ENCODE measurements at regions not wholly inside any gene's neighbourhood (a gene's known extent, or its start where the extent isn't known, plus 50 kb on each side); places are given as distances from the start of the nearest gene placed in this dataset.

DNA sequence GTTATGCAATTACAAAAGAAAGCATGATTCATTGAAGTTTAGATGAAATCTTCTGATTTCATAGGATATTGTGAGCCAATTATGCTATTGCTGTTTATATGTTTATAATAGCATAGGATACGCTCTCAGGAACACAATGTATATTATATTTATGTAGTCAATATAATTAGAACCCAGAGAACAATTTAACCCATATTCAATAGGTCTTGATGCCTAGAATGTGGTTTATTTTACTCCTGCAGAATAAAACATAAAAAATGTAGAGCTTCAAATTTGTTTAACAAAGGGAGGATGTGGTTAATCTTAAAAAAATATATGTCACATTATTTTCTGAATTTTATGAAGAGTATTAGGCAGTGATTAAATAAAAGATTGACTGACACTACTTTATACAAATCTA is 380.8 kb upstream of the SPRY2 start:
- no peak for DNase-seq (ENCODE audit: unreplicated experiment)
- intact Hi-C loops (cut with micrococcal nuclease): no loop called here
- H3K4me3 Mint-ChIP-seq (ENCODE audit: unreplicated experiment): no peak overlapping the region
- TF ChIP-seq, protein P1, sequence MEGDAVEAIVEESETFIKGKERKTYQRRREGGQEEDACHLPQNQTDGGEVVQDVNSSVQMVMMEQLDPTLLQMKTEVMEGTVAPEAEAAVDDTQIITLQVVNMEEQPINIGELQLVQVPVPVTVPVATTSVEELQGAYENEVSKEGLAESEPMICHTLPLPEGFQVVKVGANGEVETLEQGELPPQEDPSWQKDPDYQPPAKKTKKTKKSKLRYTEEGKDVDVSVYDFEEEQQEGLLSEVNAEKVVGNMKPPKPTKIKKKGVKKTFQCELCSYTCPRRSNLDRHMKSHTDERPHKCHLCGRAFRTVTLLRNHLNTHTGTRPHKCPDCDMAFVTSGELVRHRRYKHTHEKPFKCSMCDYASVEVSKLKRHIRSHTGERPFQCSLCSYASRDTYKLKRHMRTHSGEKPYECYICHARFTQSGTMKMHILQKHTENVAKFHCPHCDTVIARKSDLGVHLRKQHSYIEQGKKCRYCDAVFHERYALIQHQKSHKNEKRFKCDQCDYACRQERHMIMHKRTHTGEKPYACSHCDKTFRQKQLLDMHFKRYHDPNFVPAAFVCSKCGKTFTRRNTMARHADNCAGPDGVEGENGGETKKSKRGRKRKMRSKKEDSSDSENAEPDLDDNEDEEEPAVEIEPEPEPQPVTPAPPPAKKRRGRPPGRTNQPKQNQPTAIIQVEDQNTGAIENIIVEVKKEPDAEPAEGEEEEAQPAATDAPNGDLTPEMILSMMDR (IDR thresholded peaks at IDR 0.05; ENCODE audit: unreplicated experiment): no peak
- no peaks in the 10 kb centered on the region for H3K36me3 Mint-ChIP-seq (ENCODE audit: insufficient read depth, unreplicated experiment)
- H3K9me3 Mint-ChIP-seq (ENCODE audit: unreplicated experiment): no peaks in the 10 kb centered on the region
- no peaks in the 10 kb centered on the region for H3K27me3 Mint-ChIP-seq (ENCODE audit: insufficient read depth, unreplicated experiment)
- BruUV-seq (replicated peaks): no TSS peak
- H3K4me1 Mint-ChIP-seq (ENCODE audit: insufficient read depth, unreplicated experiment): peaks cover 3% of the 10 kb centered on the region
- CTCF ChIA-PET: interaction anchor here (0.6 to 0.9 kb wide), 2 partner anchors 10 to 12 kb away, joined by 3 read pairs; no protein-coding TSS in a partner anchor
- POLR2A ChIA-PET: no interaction called here
- H3K27ac Mint-ChIP-seq (ENCODE audit: low read depth, unreplicated experiment): no peak overlapping the region

DNA sequence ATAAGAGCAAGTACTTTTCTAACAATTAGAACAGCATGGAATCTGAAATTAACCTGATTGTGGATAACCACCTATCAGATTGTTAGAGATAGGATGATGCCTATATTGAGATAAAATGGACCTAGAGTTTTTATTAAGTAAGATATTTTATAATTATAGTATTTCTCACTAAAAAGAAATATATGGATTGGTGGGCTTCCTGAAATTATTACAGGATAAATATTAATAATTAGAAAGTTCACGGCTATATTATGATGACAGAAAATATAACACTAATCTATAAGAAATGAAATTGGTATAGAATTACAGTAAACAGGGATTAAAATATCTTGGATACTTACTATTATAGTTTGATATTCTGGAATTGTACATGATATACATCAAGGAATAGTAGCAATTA is 378.0 kb upstream of the SPRY2 start:
- peaks cover 6% of the 10 kb centered on the region for H3K4me1 Mint-ChIP-seq (ENCODE audit: insufficient read depth, unreplicated experiment)
- CTCF ChIA-PET: no interaction called here
- intact Hi-C loops (cut with micrococcal nuclease): no loop called here

DNA sequence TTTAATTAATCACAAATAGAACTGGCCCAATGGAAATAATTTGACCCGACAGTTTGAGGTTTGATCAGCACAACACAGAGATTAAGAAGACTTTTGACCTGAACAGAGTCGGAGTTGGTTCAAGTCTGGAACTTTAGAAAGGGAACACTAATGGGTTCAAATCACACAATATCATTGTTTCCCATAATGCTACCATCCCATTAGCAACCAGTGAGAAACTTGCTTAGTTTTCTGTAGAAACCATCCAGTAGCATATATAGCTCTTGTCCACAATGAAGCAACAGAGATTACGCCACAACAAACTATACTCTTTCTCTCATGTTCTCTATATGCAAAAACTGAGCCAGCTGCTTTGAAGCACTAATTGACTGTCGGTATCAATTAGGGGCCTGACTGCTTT is 376.9 kb upstream of the SPRY2 start:
- no peak for DNase-seq (ENCODE audit: unreplicated experiment)
- TF ChIP-seq, protein P1 (IDR thresholded peaks at IDR 0.05; ENCODE audit: unreplicated experiment): no peak
- no peaks in the 10 kb centered on the region for H3K9me3 Mint-ChIP-seq (ENCODE audit: unreplicated experiment)

More for the DNA sequence above, 378.0 kb upstream of the SPRY2 start:
- Mint-ChIP-seq H3K4me3 (ENCODE audit: unreplicated experiment) (no peak overlapping the region), H3K27ac (ENCODE audit: low read depth, unreplicated experiment) (no peak overlapping the region), H3K9me3 (ENCODE audit: unreplicated experiment) (no peaks in the 10 kb centered on the region), H3K27me3 (ENCODE audit: insufficient read depth, unreplicated experiment) (no peaks in the 10 kb centered on the region), H3K36me3 (ENCODE audit: insufficient read depth, unreplicated experiment) (no peaks in the 10 kb centered on the region)
- no TSS peak for BruUV-seq (replicated peaks)
- TF ChIP-seq, protein P1 (IDR thresholded peaks at IDR 0.05; ENCODE audit: unreplicated experiment): no peak
- POLR2A ChIA-PET: interaction anchor here (0.6 kb wide), 1 partner anchor 1708 kb away, joined by 3 read pairs; no protein-coding TSS in a partner anchor
- DNase-seq (ENCODE audit: unreplicated experiment): no peak

DNA sequence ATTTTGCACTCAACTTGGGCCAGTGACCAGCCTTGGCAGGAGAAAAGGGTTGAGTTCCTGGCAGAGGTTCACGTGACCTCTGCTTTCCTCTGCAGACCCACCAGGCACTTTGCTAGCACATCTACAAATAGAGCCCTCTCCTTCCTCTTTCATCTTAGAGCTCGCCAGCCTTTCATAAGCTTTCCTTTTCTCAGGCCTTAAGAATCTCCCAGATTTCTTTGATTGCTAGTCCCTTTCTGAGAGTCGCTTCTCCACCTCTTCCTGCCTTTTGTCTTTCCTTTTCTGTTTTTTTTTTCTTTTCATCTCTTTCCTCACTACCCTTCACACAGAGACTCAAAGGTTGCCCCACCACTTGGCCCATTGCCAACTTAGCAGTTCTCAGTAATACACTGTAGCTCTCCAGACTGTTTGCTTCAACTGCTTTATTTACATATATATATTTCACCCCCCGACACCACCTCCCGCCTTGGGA is 375.7 kb upstream of the SPRY2 start:
- POLR2A ChIA-PET: no interaction called here

More for the DNA sequence above, 376.9 kb upstream of the SPRY2 start:
- CTCF ChIA-PET: interaction anchor here (0.7 kb wide), 1 partner anchor 120 kb away, joined by 3 read pairs; no protein-coding TSS in a partner anchor
- intact Hi-C loops (cut with micrococcal nuclease): no loop called here
- BruUV-seq (replicated peaks): no TSS peak
- peaks cover 6% of the 10 kb centered on the region for H3K4me1 Mint-ChIP-seq (ENCODE audit: insufficient read depth, unreplicated experiment)
- no peak overlapping the region for H3K27ac Mint-ChIP-seq (ENCODE audit: low read depth, unreplicated experiment)
- no peaks in the 10 kb centered on the region for H3K27me3 Mint-ChIP-seq (ENCODE audit: insufficient read depth, unreplicated experiment)
- POLR2A ChIA-PET: no interaction called here
- no peak overlapping the region for H3K4me3 Mint-ChIP-seq (ENCODE audit: unreplicated experiment)
- H3K36me3 Mint-ChIP-seq (ENCODE audit: insufficient read depth, unreplicated experiment): no peaks in the 10 kb centered on the region

More for the DNA sequence above, 375.7 kb upstream of the SPRY2 start:
- H3K9me3 Mint-ChIP-seq (ENCODE audit: unreplicated experiment): no peaks in the 10 kb centered on the region
- CTCF ChIA-PET: no interaction called here
- DNase-seq (ENCODE audit: unreplicated experiment): peak; percentile 63
- no peak overlapping the region for H3K4me3 Mint-ChIP-seq (ENCODE audit: unreplicated experiment)
- TF ChIP-seq, protein P1 (IDR thresholded peaks at IDR 0.05; ENCODE audit: unreplicated experiment): no peak
- H3K36me3 Mint-ChIP-seq (ENCODE audit: insufficient read depth, unreplicated experiment): no peaks in the 10 kb centered on the region
- BruUV-seq (replicated peaks): no TSS peak
- no peaks in the 10 kb centered on the region for H3K27me3 Mint-ChIP-seq (ENCODE audit: insufficient read depth, unreplicated experiment)
- no peak overlapping the region for H3K27ac Mint-ChIP-seq (ENCODE audit: low read depth, unreplicated experiment)
- intact Hi-C loops (cut with micrococcal nuclease): no loop called here
- H3K4me1 Mint-ChIP-seq (ENCODE audit: insufficient read depth, unreplicated experiment): peaks cover 6% of the 10 kb centered on the region
